ENCODE measurements at regions not wholly inside any gene's neighbourhood (a gene's known extent, or its start where the extent isn't known, plus 50 kb on each side); places are given as distances from the start of the nearest gene placed in this dataset.
A peak's percentile ranks its signal among the peaks of the same experiment; 100 is the strongest.
"Not testable (repeated sequence)": the region's sequence is repeated elsewhere in the genome, so short reads cannot be mapped to it uniquely, and the experiment has no call there.

DNA sequence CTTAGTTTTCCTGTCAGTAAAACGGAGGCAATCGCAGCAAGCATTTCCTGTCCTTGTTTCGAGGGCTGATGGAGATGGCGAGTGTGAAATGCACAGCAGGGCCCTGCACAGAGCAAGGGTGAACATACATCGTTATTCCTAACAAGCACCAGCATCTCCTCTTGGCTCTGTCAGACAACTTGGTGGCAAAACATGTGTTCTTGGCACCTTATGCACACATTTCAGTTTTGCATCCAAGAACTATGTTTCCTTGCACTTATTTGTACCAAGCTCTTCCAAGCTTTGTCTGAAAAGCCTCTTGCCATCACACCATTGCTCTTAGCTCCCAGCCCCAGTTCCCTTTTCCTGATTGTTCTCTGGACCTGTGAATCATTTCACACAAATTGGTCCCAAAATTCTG is 132.9 kb upstream of the GRB10 start:
- H3K4me1 ChIP-seq (ENCODE audit: control insufficient read depth, low read depth, low read length), result no peaks in the 10 kb centered on the region
- H3K27ac ChIP-seq (ENCODE audit: low read length), result no peak overlapping the region
- no peaks in the 10 kb centered on the region for H3K9me3 ChIP-seq (ENCODE audit: control insufficient read depth, low read depth, low read length)
- H3K36me3 ChIP-seq (ENCODE audit: control insufficient read depth, low read depth, low read length), result no peaks in the 10 kb centered on the region
- no peak overlapping the region for H3K4me3 ChIP-seq (ENCODE audit: low read length)
- no peak overlapping the region for H3K9ac ChIP-seq (ENCODE audit: low read length)
- no peaks in the 10 kb centered on the region for H3K27me3 ChIP-seq (ENCODE audit: control insufficient read depth, insufficient read depth, low read length)

DNA sequence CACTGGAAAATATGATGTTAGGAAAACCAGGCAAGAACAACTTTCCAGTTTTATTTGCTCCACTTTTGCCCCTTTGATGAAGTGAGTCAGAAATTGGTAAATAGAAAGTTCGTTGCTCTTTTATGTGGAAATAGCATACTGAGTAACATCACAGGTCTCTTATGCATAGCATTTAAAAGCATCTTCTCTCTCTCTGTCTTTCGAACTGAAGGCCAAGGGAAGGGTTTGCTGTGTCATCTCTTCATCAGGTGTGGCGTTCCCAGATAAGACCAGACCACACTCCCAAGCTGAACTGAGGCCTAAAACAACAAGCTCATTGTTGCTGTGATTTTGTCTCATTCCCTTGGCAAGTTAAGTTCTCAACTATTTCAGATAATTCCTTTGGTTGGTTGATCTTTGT is 131.8 kb upstream of the GRB10 start:
- no peaks in the 10 kb centered on the region for H3K9me3 ChIP-seq (ENCODE audit: control insufficient read depth, low read depth, low read length)
- H3K27me3 ChIP-seq (ENCODE audit: control insufficient read depth, insufficient read depth, low read length), result no peaks in the 10 kb centered on the region
- H3K36me3 ChIP-seq (ENCODE audit: control insufficient read depth, low read depth, low read length), result no peaks in the 10 kb centered on the region
- H3K4me1 ChIP-seq (ENCODE audit: control insufficient read depth, low read depth, low read length), result no peaks in the 10 kb centered on the region
- no peak overlapping the region for H3K27ac ChIP-seq (ENCODE audit: low read length)
- H3K4me3 ChIP-seq (ENCODE audit: low read length), result no peak overlapping the region
- no peak overlapping the region for H3K9ac ChIP-seq (ENCODE audit: low read length)

DNA sequence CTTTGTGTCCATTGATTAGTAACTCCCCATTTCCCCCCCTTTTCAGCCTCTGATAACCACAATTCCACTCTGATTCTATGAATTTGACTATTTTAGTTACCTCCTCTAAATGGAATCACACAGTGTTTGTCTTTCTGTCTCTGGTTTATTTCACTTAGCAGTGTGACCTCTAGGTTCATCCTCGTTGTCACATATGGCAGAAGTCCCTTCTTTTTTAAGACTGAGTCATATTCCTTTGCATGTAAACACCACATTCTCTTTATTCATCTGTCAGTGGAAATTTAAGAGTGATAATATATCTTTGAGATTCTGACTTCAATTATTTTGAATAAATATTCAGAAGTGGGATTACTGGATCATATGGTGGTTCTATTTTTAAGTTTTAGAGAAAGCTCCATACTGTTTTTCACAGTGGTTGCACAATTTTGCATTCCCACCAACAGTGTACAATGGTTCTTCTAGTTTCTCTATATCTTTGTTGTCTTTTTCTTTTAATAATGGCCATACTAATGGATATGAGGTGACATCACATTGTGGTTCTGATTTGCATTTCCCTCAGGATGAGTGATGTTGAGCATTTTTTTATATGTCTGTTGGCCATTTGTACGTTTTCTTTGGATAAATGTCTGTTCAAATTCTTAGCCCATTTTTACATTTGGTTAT is 126.1 kb upstream of the GRB10 start:
- Histone ChIP-seq H3K4me1 (ENCODE audit: control insufficient read depth, low read depth, low read length) (no peaks in the 10 kb centered on the region), H3K27me3 (ENCODE audit: control insufficient read depth, insufficient read depth, low read length) (no peaks in the 10 kb centered on the region), H3K9ac (ENCODE audit: low read length) (no peak overlapping the region), H3K9me3 (ENCODE audit: control insufficient read depth, low read depth, low read length) (no peaks in the 10 kb centered on the region), H3K27ac (ENCODE audit: low read length) (no peak overlapping the region), H3K36me3 (ENCODE audit: control insufficient read depth, low read depth, low read length) (no peaks in the 10 kb centered on the region), H3K4me3 (ENCODE audit: low read length) (no peak overlapping the region)

DNA sequence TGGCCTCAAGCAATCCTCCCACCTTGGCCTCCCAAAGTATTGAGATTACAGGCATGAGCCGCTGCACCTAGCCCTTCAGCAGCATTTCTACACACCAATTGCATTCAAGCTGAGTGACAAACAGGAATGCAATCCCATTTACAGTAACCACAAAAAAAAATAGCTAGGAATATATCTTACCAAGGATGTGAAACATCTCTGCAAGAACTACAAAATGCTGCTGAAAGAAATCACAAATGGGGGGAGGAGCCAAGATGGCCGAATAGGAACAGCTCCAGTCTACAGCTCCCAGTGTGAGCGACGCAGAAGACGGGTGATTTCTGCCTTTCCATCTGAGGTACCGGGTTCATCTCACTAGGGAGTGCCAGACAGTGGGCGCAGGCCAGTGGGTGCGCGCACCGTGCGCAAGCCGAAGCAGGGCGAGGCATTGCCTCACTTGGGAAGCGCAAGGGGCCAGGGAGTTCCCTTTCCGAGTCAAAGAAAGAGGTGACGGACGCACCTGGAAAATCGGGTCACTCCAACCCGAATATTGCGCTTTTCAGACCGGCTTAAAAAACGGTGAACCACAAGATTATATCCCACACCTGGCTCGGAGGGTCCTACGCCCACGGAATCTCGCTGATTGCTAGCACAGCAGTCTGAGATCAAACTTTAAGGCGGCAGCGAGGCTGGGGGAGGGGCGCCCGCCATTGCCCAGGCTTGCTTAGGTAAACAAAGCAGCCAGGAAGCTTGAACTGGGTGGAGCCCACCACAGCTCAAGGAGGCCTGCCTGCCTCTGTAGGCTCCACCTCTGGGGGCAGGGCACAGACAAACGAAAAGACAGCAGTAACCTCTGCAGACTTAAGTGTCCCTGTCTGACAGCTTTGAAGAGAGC is 116.1 kb upstream of the GRB10 start:
- H3K27ac ChIP-seq (ENCODE audit: low read length); H3K9ac ChIP-seq (ENCODE audit: low read length); H3K27me3 ChIP-seq (ENCODE audit: control insufficient read depth, insufficient read depth, low read length): not testable (repeated sequence)

DNA sequence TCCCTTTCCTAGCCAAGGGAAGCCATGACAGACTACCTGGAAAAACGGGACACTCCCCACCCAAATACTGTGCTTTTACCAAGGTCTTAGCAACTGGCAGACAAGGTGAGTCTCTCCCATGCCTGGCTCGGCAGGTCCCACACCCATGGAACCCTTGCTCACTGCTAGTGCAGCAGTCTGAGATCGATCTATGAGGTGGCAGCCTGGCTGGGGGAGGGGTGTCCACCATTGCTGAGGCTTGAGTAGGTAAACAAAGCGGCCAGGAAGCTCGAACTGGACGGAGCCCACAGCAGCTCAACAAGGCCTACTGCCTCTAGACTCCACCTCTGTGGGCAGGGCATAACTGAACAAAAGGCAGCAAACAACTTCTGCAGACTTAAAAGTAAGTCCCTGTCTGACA is 104.4 kb upstream of the GRB10 start:
- not testable (repeated sequence) for H3K27me3 ChIP-seq (ENCODE audit: control insufficient read depth, insufficient read depth, low read length); H3K27ac ChIP-seq (ENCODE audit: low read length); H3K4me3 ChIP-seq (ENCODE audit: low read length); H3K4me1 ChIP-seq (ENCODE audit: control insufficient read depth, low read depth, low read length); H3K9ac ChIP-seq (ENCODE audit: low read length); H3K9me3 ChIP-seq (ENCODE audit: control insufficient read depth, low read depth, low read length); H3K36me3 ChIP-seq (ENCODE audit: control insufficient read depth, low read depth, low read length)

More for the DNA sequence above, 116.1 kb upstream of the GRB10 start:
- not testable (repeated sequence) for H3K36me3 ChIP-seq (ENCODE audit: control insufficient read depth, low read depth, low read length); H3K9me3 ChIP-seq (ENCODE audit: control insufficient read depth, low read depth, low read length); H3K4me1 ChIP-seq (ENCODE audit: control insufficient read depth, low read depth, low read length); H3K4me3 ChIP-seq (ENCODE audit: low read length)

DNA sequence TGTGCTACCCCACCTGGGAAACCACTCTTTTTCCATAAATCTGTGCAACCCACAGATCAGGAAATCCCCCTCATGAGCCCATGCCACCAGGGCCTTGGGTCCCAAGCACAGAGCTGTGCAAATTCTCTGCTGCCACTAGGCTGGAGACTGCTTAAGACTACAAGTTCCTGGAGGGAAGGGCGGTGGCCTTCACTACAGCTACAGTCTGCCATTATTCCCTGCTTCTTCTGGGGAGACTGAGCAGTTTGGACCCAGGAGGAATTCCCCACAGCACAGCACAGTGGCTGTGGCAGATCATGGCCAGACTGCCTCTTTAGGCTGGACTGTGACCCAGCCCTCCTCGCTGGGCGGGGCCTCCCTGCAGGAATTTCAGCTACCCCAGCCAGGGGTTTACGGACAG is 89.7 kb upstream of the GRB10 start:
- no peaks in the 10 kb centered on the region for H3K27me3 ChIP-seq (ENCODE audit: control insufficient read depth, insufficient read depth, low read length)
- H3K27ac ChIP-seq (ENCODE audit: low read length), result no peak overlapping the region
- no peak overlapping the region for H3K4me3 ChIP-seq (ENCODE audit: low read length)
- peaks cover 9% of the 10 kb centered on the region for H3K4me1 ChIP-seq (ENCODE audit: control insufficient read depth, low read depth, low read length)
- H3K9ac ChIP-seq (ENCODE audit: low read length), result no peak overlapping the region
- H3K9me3 ChIP-seq (ENCODE audit: control insufficient read depth, low read depth, low read length), result peaks cover 12% of the 10 kb centered on the region
- no peaks in the 10 kb centered on the region for H3K36me3 ChIP-seq (ENCODE audit: control insufficient read depth, low read depth, low read length)

DNA sequence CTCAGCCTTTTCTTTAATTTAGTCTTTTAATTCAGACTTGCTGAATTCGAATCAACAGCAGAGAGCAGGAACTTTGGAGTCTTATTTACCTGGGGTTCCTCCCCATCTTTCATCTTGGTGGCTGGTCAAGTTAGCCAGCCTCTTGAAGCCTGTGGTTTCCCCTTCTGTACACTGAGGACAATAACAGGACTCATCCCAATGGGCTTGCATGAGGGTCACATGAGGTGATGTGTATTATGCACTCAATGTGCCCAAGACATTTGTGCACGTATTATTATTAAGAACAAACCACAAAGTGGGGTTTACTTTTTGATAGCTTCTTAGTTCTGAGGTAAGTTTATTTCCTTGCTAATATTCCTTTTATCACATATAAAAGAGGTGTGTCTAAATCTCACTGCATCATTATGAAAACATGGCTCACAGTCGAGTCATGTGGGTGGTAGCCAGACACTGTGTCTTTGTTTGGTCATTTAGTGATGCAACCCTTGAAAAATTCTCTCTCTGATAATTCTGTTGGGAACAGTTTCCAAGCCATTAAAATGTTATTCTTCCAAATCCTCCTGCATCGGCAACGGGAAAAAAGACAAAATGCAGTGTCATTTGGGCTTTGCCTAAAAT is 86.5 kb upstream of the GRB10 start:
- Histone ChIP-seq H3K9ac (ENCODE audit: low read length) (no peak overlapping the region), H3K4me3 (ENCODE audit: low read length) (no peak overlapping the region), H3K9me3 (ENCODE audit: control insufficient read depth, low read depth, low read length) (peaks cover 12% of the 10 kb centered on the region), H3K36me3 (ENCODE audit: control insufficient read depth, low read depth, low read length) (no peaks in the 10 kb centered on the region), H3K27me3 (ENCODE audit: control insufficient read depth, insufficient read depth, low read length) (no peaks in the 10 kb centered on the region), H3K27ac (ENCODE audit: low read length) (no peak overlapping the region), H3K4me1 (ENCODE audit: control insufficient read depth, low read depth, low read length) (peaks cover 30% of the 10 kb centered on the region)

DNA sequence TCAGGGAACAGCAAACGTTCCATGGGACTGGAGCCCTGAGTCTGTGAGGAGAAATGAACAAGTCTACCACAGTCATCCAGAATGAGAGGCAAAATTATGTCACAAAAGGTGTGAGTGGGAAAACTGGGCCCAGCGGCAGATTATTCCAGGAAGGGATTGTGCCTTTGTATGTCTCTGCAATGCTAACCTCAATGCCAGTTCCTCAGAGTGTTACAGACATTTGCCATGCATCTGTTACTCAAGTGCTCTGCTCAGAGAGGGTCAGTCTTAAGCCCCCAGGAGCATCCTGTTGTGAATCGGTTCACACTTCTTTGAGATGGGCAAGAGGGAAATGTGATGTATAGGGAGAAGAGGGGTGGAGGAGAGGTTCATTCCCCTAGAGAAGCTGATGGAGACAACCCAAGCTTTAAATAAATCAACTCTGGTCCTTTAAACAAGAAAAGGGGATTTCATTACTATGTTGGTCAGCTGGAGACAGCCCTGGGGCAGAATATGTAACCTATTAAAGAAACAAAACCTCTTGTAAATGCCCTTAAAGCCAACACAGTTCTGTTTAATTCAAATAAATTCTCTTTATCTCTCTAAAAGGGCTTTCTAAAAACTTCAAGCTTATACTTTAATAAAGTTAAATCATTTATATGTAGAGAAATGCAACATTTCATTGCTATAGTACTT is 85.9 kb upstream of the GRB10 start:
- Histone ChIP-seq H3K9ac (ENCODE audit: low read length) (no peak overlapping the region), H3K4me1 (ENCODE audit: control insufficient read depth, low read depth, low read length) (peaks cover 30% of the 10 kb centered on the region), H3K36me3 (ENCODE audit: control insufficient read depth, low read depth, low read length) (no peaks in the 10 kb centered on the region), H3K4me3 (ENCODE audit: low read length) (no peak overlapping the region), H3K27ac (ENCODE audit: low read length) (no peak overlapping the region), H3K27me3 (ENCODE audit: control insufficient read depth, insufficient read depth, low read length) (no peaks in the 10 kb centered on the region), H3K9me3 (ENCODE audit: control insufficient read depth, low read depth, low read length) (peaks cover 12% of the 10 kb centered on the region)

DNA sequence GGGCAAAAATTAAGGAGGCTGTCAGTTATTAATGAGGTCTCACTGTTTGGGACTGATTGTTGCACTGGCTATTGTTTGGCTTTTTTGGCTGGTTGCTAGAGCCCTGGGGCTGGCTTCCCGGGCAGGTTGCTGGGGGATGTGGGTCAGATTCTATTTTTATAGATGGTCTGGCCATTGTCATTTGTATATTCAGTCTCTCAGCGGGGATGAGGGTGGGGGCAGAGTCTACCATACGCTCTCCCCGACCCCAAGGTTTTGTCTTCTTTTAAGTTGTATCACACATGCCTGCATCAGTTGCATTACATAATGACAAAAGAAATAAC is 84.3 kb upstream of the GRB10 start:
- Histone ChIP-seq H3K4me1 (ENCODE audit: control insufficient read depth, low read depth, low read length) (peaks cover 30% of the 10 kb centered on the region), H3K36me3 (ENCODE audit: control insufficient read depth, low read depth, low read length) (no peaks in the 10 kb centered on the region), H3K9me3 (ENCODE audit: control insufficient read depth, low read depth, low read length) (no peaks in the 10 kb centered on the region), H3K4me3 (ENCODE audit: low read length) (peak overlapping the region; percentile 44), H3K27me3 (ENCODE audit: control insufficient read depth, insufficient read depth, low read length) (no peaks in the 10 kb centered on the region), H3K9ac (ENCODE audit: low read length) (no peak overlapping the region), H3K27ac (ENCODE audit: low read length) (peak overlapping the region; percentile 42)

DNA sequence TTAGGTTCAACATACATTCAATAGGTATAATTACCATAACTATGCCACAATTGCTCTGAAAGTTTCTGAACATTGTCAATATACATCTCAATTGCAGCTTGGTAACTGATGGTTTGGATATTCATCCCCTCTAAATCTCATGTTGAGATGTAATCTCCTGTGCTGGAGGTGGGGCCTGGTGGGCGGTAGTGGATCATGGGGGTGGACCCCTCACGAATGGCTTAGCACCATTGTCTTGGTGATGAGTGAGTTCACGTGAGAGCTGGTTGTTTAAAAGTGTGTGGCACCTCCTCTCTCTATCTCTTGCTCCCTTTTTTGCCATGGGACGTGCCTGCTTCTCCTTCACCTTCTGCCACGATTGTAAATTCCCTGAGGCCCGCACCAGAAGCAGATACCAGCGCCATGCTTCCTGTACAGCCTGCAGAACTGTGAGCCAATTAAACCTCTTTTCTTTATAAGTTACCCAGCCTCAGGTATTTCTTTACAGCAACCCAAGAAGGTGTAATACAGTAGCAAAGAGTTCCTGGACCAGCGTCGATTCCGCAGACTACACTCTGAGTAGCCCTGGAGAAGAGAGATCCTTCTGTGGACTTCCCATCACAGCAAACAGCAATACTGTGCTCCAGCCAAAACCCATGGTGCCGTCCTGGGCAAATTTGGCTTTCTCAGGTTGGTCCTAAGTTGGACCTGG is 83.8 kb upstream of the GRB10 start:
- Histone ChIP-seq H3K4me3 (ENCODE audit: low read length) (peak overlapping the region; percentile 44), H3K36me3 (ENCODE audit: control insufficient read depth, low read depth, low read length) (no peaks in the 10 kb centered on the region), H3K27ac (ENCODE audit: low read length) (peak overlapping the region; percentile 42), H3K9me3 (ENCODE audit: control insufficient read depth, low read depth, low read length) (no peaks in the 10 kb centered on the region), H3K27me3 (ENCODE audit: control insufficient read depth, insufficient read depth, low read length) (no peaks in the 10 kb centered on the region), H3K4me1 (ENCODE audit: control insufficient read depth, low read depth, low read length) (peaks cover 30% of the 10 kb centered on the region), H3K9ac (ENCODE audit: low read length) (no peak overlapping the region)

DNA sequence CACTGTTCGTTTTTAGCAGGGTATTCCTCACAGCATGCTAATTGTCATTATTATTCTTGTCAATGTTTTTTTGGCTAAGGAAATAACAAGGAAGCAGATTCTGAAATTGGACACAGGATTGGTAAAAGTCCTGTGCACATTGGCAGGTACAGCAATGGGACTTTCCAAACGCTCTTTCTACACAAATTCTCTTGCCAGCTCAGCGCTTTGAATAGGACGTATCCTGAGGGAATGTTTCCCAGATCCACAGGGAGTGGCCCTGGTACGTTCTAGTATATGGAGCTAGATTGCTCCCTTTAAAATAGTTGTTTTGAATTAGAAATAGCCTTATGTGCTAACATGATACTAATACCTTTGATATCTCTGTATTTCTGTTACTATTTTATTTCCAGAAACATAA is 82.8 kb upstream of the GRB10 start:
- H3K27me3 ChIP-seq (ENCODE audit: control insufficient read depth, insufficient read depth, low read length), result no peaks in the 10 kb centered on the region
- no peaks in the 10 kb centered on the region for H3K9me3 ChIP-seq (ENCODE audit: control insufficient read depth, low read depth, low read length)
- no peaks in the 10 kb centered on the region for H3K36me3 ChIP-seq (ENCODE audit: control insufficient read depth, low read depth, low read length)
- no peak overlapping the region for H3K9ac ChIP-seq (ENCODE audit: low read length)
- H3K4me1 ChIP-seq (ENCODE audit: control insufficient read depth, low read depth, low read length), result peaks cover 30% of the 10 kb centered on the region
- no peak overlapping the region for H3K27ac ChIP-seq (ENCODE audit: low read length)
- H3K4me3 ChIP-seq (ENCODE audit: low read length), result no peak overlapping the region
